Amygdala (tissue), 56 donors: ENCODE measurements at regions not wholly inside any gene's neighbourhood (a gene's known extent, or its start where the extent isn't known, plus 50 kb on each side); places are given as distances from the start of the nearest gene placed in this dataset.
"Not testable (repeated sequence)": the region's sequence is repeated elsewhere in the genome, so short reads cannot be mapped to it uniquely, and the experiment has no call there.

Experiments used
- DNase-seq, 56 donors: peaks; one replicate each; lab custom pipeline; 2025; lab: John Stamatoyannopoulos, UW

GRCh38 chrX:45630078-45630477 lies 429.4 kb upstream of the DIPK2B start:
- DNase-seq = no peak

- DNase-seq = no peak
Measured at GRCh38 chrX:45628041-45628440, 427.4 kb upstream of the DIPK2B start.

GRCh38 chrX:45623266-45623665 lies 422.6 kb upstream of the DIPK2B start:
- DNase-seq = no peak

- DNase-seq = no peak
Measured at GRCh38 chrX:45622538-45622937, 421.9 kb upstream of the DIPK2B start.

GRCh38 chrX:45622042-45622423 lies 421.4 kb upstream of the DIPK2B start:
- DNase-seq = no peak

- no peak for DNase-seq
Measured at GRCh38 chrX:45621376-45622041, 420.8 kb upstream of the DIPK2B start.

- DNase-seq = no peak
Measured at GRCh38 chrX:45619290-45619689, 418.6 kb upstream of the DIPK2B start.

GRCh38 chrX:45615591-45615990 lies 414.9 kb upstream of the DIPK2B start:
- not testable (repeated sequence) for DNase-seq

GRCh38 chrX:45614853-45615252 lies 414.2 kb upstream of the DIPK2B start:
- no peak for DNase-seq

- no peak for DNase-seq
Measured at GRCh38 chrX:45602151-45602550, 401.5 kb upstream of the DIPK2B start.

- no peak for DNase-seq
Measured at GRCh38 chrX:45601052-45601451, 400.4 kb upstream of the DIPK2B start.

- no peak for DNase-seq
Measured at GRCh38 chrX:45598861-45599260, 398.2 kb upstream of the DIPK2B start.

- DNase-seq = no peak
Measured at GRCh38 chrX:45596188-45596808, 395.6 kb upstream of the DIPK2B start.

- DNase-seq = no peak
Measured at GRCh38 chrX:45592101-45592500, 391.4 kb upstream of the DIPK2B start.

GRCh38 chrX:45591650-45592049 lies 391.0 kb upstream of the DIPK2B start:
- DNase-seq = no peak

- DNase-seq = no peak
Measured at GRCh38 chrX:45584717-45585116, 384.0 kb upstream of the DIPK2B start.

GRCh38 chrX:45577361-45577760 lies 376.7 kb upstream of the DIPK2B start:
- no peak for DNase-seq

- no peak for DNase-seq
Measured at GRCh38 chrX:45571453-45571852, 370.8 kb upstream of the DIPK2B start.

GRCh38 chrX:45566456-45566855 lies 365.8 kb upstream of the DIPK2B start:
- no peak for DNase-seq

- no peak for DNase-seq
Measured at GRCh38 chrX:45557387-45557786, 356.7 kb upstream of the DIPK2B start.

- DNase-seq = no peak
Measured at GRCh38 chrX:45554736-45555135, 354.1 kb upstream of the DIPK2B start.

GRCh38 chrX:45553417-45553816 lies 352.7 kb upstream of the DIPK2B start:
- DNase-seq = no peak

- DNase-seq = not testable (repeated sequence)
Measured at GRCh38 chrX:45546697-45547096, 346.0 kb upstream of the DIPK2B start.
